NOMO-1 treated with dmso at 0.1 percent for 144 hours (cell line): ENCODE measurements at regions not wholly inside any gene's neighbourhood (a gene's known extent, or its start where the extent isn't known, plus 50 kb on each side); places are given as distances from the start of the nearest gene placed in this dataset.

ENCODE experiments used
- DNase-seq: peaks from one replicate; lab custom pipeline; 2025; ENCODE audit not compliant: unreplicated experiment; lab: John Stamatoyannopoulos, UW

DNA sequence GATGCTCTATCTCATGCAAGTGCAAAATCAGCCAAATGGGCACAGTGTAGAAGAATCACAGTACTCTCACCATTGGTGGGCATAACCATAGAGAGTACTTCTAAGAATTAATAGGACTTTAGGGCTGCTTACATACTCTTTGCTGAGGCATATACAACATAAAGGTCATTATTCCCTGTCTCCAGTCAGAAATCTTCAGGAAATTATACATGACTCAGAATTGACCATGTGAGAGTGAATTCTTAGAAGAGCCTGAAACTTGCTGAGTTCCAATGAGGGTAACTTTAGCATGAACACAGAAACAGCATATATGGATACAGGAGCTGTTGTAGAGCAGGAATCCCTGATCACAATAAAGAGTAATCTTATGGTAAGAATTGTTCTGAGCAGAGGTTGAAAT is 498.7 kb downstream of the TENT5A start:
- DNase-seq: no peak

DNA sequence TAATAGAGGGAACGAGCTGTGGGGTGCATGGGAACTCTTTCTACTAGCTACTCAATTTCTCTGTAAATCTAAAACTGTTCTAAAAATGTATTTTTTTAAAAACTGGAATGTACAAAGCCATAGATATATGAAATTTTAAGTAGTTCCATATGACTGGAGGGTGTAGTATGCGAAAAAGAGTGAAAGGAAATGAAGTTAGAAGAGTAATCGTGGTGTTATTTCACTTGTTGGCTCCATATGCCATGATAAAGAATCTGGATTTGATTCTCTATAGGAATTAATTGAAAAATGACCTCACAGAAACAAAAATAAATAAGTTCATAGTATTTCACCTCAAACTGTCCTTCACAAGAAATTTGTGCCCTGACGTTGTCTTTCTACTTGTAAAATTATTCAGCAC is 500.2 kb downstream of the TENT5A start:
- no peak for DNase-seq

DNA sequence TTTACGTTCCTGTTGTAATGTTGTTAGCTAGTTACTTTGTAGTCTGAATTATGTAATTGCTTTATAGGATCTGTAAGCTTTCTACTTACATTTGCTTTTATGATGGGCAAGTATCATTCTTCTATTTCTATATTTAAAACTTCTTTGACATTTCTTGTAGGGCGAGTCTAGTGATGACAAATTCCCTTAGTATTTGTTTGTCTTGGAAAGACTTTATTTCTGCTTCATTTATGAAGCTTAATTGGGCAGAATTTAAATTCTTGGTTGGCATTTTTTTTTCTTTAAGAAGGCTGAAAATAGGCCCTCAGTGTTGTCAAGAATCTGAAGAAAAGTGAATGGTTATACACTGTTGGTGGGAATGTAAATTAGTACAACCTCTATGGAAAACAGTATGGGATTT is 506.3 kb downstream of the TENT5A start:
- DNase-seq: no peak

DNA sequence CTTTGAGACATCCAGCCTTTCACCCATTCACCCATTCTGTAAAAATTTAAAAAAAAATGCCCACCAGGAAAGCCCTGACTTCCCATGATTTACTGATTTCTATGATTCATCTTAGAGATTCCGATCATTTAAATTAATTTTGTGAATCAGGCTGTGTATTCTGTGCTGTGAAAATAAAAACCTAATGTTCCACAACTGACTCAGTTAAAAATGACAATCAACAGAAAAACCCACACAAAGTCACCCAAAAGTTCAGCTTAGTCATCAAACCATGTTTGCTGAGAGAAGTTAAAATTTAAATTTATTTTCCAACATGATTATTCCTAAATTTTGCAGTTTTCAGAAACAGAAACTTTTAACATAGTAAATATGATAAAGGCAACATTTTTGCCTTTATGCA is 509.9 kb downstream of the TENT5A start:
- no peak for DNase-seq

DNA sequence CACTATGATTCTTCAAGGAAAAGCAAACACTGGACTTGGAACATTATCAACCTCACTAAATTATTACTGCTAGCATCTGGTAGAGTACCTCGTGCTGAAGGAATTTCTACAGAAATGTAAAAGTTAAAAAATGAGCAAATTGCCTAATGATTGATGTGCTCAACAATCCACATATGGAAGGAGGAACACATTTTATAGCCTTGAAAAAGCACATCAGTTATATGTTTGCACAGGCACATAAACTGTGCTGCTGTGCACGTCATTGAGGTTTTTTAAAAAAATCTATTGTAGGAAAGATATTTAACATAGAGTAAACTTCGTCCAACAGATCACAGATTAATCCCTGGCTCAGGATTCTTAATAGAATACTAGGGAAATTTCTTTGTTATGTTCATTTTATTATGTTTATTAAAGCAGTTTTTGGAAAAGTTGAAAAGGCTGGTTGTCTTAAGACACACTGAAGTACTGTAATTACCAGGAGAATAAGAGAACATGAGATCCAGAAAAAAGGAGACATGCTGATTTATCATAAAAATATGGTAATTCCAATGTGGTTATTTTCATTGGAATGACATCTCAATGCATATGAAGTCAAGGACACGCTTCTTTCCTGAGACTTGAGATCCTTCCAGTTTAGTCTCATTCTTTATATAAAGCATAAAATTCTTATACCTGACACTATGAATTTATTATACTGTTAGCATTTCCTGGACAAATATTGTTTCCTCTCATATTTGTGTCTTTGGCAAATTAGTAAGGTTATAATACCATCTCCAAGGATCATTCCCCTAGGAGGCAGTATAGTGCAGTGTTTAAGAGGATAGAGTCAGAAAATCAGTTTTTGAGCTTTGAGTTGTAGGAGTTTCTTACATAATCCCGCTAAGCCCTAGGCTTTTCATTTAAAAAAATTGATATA is 511.1 kb downstream of the TENT5A start:
- no peak for DNase-seq

DNA sequence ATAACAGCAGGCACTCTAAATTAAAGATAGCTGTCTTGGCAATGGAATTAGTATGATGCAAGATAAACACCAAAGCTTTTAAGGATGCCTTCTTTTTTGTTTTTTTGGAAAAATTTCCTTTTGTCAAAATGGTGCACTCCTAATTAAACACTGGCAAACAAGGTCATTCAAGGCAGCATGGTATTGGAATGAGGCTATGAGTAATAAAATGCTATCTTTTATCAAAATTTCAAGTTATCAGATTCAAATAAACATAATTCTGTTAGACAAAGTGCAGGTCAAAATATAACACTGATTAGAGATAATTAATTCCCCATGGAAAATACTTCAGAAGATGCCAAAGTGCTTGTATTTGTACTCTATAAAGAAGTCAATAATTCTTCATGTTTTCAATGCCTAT is 514.1 kb downstream of the TENT5A start:
- DNase-seq: no peak

DNA sequence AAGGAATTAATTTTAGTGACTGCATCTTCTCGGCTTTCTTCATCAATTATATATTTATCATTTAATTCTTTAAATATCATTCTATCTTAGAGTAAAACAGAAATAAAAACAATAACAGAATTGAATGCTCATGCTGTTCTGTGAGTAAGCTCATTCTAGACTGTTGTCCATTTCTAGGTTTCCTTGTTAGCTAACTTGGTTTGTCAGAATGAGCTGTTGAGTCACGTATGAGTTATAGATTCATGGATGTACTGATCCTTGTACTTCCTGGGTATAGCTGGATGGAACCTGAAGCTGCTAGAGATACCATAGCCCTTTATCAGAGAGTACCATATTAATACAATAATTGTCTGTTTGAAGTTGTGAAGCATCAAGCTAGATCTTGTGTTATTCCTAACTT is 515.3 kb downstream of the TENT5A start:
- no peak for DNase-seq

DNA sequence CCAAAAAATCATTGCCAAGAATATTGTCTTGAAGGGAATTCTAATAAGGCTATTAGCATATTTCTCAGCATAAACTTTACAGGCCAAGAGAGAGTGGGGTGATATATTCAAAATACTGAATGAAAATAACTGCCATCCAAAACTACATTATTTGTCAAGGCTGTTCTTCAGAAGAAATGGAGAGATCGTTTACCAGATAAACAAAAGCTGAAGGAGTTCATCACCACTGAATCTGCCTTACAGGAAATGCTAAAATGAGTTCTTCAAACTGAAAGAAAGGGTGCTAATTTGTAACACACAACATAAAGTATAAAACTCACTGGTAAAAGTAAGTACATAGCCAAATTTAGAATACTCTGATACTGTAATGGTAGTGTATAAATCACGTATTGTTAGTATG is 517.0 kb downstream of the TENT5A start:
- DNase-seq: no peak

DNA sequence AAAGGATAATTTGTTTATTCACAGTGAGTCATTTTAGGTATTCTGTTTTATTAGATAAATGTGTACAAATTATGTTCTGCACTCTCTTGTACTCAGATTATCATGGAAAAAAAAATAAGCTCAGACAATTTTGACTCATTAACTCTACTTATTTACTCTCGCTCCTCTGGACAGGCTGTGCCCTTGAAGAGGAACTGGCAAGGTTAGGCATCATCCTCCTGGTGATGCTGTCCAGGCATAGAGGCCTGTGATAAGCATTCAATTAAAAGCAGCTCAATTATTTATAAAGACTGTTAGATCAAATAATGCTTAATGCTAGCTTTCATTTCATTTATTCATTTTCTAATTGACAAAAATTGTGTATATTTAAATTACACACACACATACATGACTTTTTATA is 518.5 kb downstream of the TENT5A start:
- no peak for DNase-seq

DNA sequence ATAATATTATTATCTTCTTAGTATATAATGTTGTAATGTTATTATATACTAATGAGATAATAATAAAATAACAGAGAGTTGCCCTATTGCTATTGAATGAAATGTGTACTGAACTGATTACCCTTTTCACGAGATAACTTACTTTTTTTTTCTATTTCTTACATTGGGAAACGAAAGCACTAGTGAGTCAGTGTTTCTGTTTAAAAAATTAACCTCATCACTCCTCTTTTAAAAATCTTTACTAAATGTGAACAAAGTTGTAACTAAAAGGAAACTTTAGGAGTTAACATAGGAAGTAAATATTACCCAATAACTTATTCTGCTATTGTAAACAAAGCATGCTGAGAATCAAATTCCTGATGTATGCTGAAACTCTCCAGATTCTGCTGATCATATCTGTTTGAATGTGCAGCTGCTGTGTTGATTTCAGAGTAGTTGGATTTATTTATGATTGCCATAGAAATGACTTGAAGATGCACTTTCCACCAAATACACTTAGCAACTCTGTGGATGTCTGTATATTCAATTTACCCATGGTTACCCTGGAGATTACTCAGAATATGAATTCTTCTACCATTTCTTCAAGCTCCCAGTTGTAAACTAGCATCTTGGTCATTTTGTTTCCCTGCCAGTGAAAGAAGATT is 523.4 kb downstream of the TENT5A start:
- DNase-seq: no peak

DNA sequence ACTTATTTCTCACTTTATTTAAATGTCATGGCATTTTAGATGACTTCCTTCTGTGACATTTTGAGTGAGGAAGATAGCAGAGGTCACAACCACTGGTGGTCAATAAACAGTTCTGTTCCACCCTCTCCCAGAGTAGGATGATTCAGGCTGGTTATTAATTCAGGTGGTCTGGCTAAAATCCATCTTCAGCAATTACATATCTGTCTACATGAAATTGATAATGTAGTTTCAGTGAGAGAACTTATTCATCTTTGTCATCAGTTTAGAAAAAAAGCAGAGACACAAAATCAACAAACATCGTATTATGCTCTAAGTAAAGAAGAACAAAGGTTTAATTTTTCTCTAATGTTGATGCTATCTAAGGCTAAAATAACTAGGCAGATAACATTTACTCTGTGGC is 525.5 kb downstream of the TENT5A start:
- DNase-seq: no peak

DNA sequence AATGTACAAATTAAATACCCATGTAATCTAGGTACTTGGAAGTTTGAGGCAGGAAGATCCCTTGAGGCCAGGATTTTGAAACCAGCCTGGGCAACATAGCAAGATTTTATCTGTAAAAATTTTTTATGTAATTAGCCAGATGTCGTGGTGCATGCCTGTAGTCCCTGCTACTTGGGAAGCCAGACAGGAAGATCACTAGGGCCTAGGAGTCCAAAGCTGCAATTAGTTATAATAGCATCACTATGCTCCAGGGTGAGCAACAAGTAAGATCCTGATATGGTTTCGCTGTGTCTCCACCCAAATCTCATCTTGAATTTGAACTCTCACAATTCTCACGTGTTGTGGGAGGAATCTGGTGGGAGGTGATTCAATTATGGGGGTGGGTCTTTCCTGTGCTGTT is 535.8 kb downstream of the TENT5A start:
- no peak for DNase-seq

DNA sequence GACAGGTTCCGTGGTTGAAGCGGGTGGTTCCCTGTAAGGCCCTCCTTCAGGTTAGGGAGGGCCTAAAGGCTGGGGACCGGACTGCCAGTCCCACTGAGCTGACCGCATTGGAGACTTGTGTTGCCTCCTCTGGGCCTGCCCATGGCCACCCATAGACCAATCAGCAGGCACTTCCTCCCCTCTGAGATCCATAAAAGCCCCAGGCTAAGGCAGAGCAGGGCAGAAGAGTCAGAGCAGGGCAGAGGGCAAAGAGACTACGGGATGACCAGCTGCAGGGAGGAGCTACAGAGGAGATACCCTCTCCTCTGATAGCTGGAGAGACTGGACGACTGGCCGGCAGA is 537.4 kb downstream of the TENT5A start:
- DNase-seq: no peak

DNA sequence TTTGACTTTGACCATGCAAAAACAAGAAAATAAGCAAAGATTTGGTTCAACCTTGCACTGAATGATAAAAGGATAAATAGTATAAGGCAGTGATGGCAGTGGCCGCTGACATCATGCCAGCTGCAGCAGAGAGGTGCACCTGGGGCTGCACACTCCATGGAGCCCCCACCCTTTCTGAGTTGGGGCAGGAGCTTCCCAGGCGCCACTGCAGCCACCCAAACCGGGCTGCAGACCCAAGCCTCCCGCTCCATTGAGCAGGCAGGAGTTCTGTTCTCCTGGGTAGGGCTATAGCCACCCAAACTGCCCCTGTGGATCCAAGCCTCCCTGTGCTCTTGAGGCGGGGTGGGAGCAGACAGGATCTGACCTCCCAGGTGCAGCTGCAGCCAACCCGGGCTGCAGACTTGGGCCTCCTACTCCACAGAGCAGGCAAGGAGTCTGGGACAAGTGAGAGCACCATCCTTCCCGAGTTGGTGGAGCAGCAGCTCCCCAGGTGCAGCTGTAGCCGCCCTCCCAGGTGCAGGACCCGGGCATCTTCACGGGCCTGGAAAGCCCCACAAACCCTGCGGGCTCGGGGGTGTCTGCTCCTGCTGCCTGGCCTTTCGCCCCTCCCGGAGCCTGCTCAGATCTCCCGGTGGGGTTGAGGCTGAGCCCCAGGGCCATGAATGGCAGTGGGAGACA is 537.9 kb downstream of the TENT5A start:
- DNase-seq: no peak

DNA sequence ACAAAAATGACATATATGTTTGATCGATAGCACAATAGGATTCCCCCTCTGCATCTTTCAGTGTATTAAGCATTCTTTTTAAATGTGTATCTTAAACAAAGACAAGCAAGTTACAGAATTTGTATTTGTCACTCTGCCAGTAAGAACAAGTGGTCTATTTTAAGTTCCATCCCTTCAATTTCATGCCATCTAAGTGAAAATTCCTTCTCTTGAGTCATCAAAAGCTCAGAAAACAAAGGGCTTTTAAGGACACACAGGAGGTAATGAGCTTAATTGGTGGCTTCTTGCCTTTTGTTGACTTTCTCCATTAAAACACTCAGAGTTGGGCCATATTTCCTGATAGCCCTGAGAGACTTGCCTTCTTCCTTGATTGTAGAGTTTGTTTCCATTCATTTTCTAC is 547.8 kb downstream of the TENT5A start:
- DNase-seq: no peak

DNA sequence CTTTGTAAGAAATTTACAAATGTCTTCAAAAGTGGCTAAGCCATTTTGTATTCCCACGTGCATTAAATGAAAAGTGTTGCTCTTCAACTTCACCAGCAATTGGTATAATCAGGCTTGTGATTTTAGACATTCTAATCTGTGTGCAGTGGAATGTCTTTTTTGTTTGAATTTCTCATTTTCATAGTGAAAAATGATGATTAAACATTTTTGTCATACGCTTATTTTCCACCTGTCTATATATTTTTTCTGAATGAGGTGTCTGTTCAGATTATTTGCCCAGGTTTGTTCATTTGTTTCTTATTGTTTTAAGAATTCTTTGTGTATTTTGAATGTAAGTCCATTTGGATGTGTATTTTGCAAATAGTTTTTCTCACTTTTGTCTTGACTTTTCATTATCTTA is 558.1 kb downstream of the TENT5A start:
- DNase-seq: no peak

DNA sequence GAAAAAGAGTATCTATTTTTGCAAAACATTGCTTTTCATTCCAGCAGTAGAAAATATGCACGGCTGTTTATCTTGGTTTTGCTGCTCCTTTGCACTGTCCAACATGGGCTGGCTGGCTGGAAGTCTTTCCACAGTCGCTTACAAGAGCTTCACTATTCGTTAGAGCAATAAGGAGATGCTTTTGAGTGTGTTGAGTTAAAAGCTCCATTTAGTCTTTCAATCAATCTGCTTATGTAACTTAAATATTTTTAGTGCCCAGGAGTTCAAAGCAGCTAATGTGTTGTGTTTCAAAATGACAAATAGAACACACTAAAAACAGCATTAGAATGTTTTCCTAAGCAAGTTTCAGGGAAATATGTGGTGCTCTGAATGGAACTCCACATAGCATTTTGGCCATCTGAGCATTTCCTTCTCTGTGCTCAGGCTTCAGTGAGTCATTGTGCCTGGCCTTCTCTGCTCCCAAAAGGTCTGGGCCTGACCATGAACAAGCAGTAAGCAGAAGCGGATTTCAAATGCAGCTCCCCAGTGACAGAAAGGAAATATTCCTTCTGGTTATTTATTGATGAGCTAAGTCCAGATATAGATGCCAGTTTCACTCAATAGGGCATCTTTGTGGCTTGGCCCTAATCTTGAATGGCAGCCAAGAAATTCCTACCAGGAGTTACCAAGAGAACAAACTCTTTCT is 580.3 kb downstream of the TENT5A start:
- no peak for DNase-seq

DNA sequence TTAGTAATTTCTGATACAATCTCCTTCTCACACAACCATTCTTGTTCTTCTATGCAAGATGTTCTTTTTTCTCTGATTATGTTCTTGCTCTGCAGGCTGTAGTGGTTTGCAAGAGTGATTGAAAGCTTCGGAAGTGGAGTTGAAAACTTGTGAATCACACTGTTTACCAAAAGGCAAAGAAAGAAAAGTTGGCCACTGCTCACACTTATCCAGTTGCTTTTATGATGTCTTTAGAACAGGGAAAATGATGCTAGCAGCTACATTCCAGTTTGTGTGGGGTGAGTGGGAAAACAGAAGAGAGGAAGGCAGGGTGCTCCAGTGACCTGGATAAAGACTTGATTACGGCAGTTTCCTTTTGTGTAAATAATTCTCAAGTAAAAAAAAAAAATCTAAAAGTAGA is 583.3 kb downstream of the TENT5A start:
- no peak for DNase-seq

DNA sequence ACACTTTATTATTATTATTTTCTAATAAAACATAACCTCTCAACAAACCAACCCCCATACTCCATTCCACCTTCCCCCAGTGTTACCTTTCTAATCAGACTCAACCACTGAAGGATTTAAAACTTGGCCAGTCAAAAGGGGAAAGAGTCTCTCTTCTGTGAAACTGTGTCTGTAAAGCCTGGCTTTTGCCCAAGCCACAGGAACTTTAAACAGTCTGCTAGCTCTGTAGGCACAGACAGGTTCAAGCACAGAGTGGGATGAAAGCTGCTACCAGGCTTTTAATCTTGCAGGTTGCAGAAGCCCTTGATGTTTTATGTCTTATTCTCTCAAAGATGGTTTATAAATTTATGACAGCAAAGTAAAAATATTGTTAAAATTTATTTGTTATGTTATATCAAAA is 585.7 kb downstream of the TENT5A start:
- no peak for DNase-seq

DNA sequence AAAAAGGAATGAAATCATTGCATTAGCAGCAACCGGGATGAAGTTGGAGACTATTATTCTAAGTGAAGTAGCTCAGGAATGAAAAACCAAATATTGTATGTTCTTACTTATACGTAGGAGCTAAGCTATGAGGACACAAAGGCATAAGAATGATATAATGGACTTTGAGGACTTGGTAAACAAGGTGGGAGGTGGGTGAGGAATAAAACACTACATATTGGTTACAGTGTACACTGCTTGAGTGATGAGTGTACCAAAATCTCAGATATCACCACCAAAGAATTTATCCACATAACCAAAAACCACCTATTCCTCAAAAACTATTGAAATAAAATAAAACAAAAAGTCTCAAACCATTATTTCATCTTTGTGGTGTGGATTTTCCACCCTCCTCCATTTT is 593.5 kb downstream of the TENT5A start:
- DNase-seq: no peak

DNA sequence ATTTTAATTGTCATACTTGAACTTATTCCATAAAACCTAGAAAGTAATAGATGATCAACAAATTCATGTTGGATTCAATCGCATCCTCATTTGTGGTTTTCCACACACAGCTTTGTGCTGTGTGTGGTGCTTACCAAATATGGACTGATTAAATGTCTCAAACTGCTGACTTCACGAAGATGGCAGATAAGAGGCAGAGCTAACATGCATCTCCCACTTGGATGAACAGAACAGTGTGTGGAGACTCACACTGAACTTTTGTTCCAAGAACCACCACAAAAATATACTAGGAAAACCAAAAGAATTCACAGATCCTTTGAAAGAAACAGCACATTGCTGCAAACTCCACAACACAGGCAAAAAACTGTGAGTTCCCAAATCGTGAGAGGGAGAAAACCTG is 603.7 kb downstream of the TENT5A start:
- DNase-seq: no peak

DNA sequence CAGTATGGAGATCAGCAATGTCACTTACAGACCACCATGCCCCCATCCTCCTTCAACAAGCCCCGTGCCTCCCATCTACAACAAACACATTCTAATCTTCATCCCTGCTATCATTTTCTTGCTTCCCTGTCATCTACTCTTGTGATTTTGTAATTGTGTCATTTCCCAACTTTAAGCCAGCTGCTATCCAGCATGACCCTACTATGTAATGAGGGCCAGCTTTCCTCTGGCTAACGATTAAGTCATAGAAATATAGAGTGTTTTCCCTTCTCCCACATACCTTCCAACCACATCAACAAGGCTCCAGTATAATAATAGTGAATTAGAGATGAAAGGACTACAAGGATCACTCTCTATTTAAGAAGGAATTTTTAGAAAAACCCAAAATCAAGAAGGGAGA is 607.0 kb downstream of the TENT5A start:
- DNase-seq: no peak
